ENCODE measurements at regions not wholly inside any gene's neighbourhood (a gene's known extent, or its start where the extent isn't known, plus 50 kb on each side); places are given as distances from the start of the nearest gene placed in this dataset.
A peak's percentile ranks its signal among the peaks of the same experiment; 100 is the strongest.

DNA sequence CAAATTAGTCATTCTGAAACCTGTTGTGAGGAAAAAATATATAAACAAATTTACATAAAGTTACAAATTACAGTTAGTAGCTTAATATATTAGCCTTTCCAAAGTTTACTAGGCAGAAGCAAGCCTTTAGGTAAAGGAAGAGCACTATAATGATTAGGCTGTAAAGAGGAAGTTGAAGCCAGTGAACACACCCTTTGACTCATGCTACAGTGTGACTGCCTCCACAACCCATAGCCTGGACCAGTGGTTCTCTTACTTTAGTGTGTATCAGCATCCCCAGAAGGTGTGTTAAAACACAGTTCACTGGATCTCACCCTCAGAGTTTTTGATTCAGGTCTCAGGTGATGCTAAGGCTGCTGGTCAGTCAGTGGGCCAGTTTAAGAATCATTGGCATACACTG is 91.4 kb upstream of the DEFB112 start:
- Histone ChIP-seq H4K20me1 (ENCODE audit: insufficient read depth) (no peaks in the 10 kb centered on the region), H3K27ac (ENCODE audit: low read depth in 2 of 2, low read length in 1 of 2) (no peak overlapping the region), H3K9ac (no peak overlapping the region), H3K4me2 (no peak overlapping the region), H3K79me2 (ENCODE audit: insufficient read depth) (no peaks in the 10 kb centered on the region), H2AFZ (ENCODE audit: low read depth) (no peak overlapping the region), H3K27me3 (ENCODE audit: insufficient read depth) (no peaks in the 10 kb centered on the region), H3K4me3 (ENCODE audit: low read depth in 2 of 2, low read length in 1 of 2) (no peak overlapping the region), H3K9me2 (no peaks in the 10 kb centered on the region), H3K36me3 (replicated peaks in 1 of 2; ENCODE audit: control insufficient read depth in 1 of 2, insufficient read depth in 2 of 2, low read length in 1 of 2) (no peaks in the 10 kb centered on the region), H3K4me1 (ENCODE audit: control insufficient read depth in 1 of 2, insufficient read depth in 2 of 2, low read depth in 1 of 2, low read length in 1 of 2) (no peaks in the 10 kb centered on the region), H3K9me3 (no peaks in the 10 kb centered on the region), H3F3A (replicated peaks; ENCODE audit: insufficient read depth) (no peaks in the 10 kb centered on the region)
- no peak for DNase-seq
- ChIA-PET POLR2A (no interaction called here), CTCF (interaction anchor here (1.5 kb wide), 1 partner anchor 30 kb away, joined by 3 read pairs; no protein-coding TSS in a partner anchor)
- no peak for TF ChIP-seq POLR2AphosphoS5 (IDR thresholded peaks at IDR 0.05; ENCODE audit: low read depth, low read length)
- TF ChIP-seq JUND (IDR thresholded peaks at IDR 0.05): no peak
- TF ChIP-seq FOXM1 (IDR thresholded peaks at IDR 0.05; ENCODE audit: low read depth): no peak
- TF ChIP-seq, protein P1, sequence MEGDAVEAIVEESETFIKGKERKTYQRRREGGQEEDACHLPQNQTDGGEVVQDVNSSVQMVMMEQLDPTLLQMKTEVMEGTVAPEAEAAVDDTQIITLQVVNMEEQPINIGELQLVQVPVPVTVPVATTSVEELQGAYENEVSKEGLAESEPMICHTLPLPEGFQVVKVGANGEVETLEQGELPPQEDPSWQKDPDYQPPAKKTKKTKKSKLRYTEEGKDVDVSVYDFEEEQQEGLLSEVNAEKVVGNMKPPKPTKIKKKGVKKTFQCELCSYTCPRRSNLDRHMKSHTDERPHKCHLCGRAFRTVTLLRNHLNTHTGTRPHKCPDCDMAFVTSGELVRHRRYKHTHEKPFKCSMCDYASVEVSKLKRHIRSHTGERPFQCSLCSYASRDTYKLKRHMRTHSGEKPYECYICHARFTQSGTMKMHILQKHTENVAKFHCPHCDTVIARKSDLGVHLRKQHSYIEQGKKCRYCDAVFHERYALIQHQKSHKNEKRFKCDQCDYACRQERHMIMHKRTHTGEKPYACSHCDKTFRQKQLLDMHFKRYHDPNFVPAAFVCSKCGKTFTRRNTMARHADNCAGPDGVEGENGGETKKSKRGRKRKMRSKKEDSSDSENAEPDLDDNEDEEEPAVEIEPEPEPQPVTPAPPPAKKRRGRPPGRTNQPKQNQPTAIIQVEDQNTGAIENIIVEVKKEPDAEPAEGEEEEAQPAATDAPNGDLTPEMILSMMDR (IDR thresholded peaks at IDR 0.05): no peak
- TF ChIP-seq, protein P2, sequence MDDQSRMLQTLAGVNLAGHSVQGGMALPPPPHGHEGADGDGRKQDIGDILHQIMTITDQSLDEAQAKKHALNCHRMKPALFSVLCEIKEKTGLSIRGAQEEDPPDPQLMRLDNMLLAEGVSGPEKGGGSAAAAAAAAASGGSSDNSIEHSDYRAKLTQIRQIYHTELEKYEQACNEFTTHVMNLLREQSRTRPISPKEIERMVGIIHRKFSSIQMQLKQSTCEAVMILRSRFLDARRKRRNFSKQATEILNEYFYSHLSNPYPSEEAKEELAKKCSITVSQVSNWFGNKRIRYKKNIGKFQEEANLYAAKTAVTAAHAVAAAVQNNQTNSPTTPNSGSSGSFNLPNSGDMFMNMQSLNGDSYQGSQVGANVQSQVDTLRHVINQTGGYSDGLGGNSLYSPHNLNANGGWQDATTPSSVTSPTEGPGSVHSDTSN (IDR thresholded peaks at IDR 0.05): no peak
- no peak for TF ChIP-seq TEAD4 (IDR thresholded peaks at IDR 0.05; ENCODE audit: borderline replicate concordance, insufficient read depth)
- no peak for TF ChIP-seq YY1 (IDR thresholded peaks at IDR 0.05; ENCODE audit: low read depth)

DNA sequence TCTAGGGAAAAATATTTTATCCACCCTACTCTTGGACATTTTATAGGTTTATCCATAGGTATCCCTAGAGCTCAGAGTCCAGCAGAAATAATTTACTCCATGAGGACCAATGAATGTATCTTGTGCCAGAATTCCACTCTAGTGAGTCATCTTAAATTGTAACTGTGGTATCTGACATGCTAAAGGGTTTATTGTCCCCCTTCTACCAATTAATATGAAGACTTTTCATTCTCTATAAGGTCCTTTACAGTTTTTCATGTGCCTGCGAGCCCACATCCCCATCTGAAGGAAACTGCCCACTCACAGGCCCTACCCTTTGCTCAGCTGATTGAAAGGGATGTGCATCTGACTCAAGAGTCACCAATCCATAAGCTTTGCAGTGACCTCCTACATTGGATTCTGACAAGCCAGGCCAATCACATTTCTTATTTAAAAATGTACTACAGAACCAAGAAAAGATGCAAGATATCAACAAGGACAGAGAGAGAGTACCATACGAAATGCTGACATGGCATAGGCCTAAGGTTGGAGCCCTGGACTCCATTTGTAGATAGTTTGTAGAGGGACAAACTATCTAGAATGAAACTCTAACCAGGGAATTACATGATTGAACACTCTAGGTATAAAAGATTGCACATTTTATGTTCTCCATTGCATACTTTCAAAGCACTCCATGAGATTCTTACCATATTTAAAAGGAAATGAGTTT is 93.4 kb upstream of the DEFB112 start:
- TF ChIP-seq, protein P3, sequence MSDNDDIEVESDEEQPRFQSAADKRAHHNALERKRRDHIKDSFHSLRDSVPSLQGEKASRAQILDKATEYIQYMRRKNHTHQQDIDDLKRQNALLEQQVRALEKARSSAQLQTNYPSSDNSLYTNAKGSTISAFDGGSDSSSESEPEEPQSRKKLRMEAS (IDR thresholded peaks at IDR 0.05; ENCODE audit: low read depth): no peak
- no peak overlapping the region for H3K4me3 ChIP-seq (ENCODE audit: low read depth in 2 of 2, low read length in 1 of 2)
- H3K27ac ChIP-seq (ENCODE audit: low read depth in 2 of 2, low read length in 1 of 2): no peak overlapping the region
- H4K20me1 ChIP-seq (ENCODE audit: insufficient read depth): no peaks in the 10 kb centered on the region
- no peaks in the 10 kb centered on the region for H3K9me2 ChIP-seq
- DNase-seq: no peak
- no peaks in the 10 kb centered on the region for H3K79me2 ChIP-seq (ENCODE audit: insufficient read depth)
- no peaks in the 10 kb centered on the region for H3K9me3 ChIP-seq
- no peaks in the 10 kb centered on the region for H3K36me3 ChIP-seq (replicated peaks in 1 of 2; ENCODE audit: control insufficient read depth in 1 of 2, insufficient read depth in 2 of 2, low read length in 1 of 2)
- no peaks in the 10 kb centered on the region for H3F3A ChIP-seq (replicated peaks; ENCODE audit: insufficient read depth)
- H3K27me3 ChIP-seq (ENCODE audit: insufficient read depth): no peaks in the 10 kb centered on the region
- no peak overlapping the region for H3K9ac ChIP-seq
- H3K4me2 ChIP-seq: no peak overlapping the region
- CTCF ChIA-PET: interaction anchor here (1.0 to 1.3 kb wide), 2 partner anchors 14 to 459 kb away, joined by 3 read pairs; no protein-coding TSS in a partner anchor
- no peaks in the 10 kb centered on the region for H3K4me1 ChIP-seq (ENCODE audit: control insufficient read depth in 1 of 2, insufficient read depth in 2 of 2, low read depth in 1 of 2, low read length in 1 of 2)
- no peak overlapping the region for H2AFZ ChIP-seq (ENCODE audit: low read depth)
- POLR2A ChIA-PET: no interaction called here
- WGBS (ENCODE audit: low lambda C conversion rate): 33% methylated on average over 2 of the region's 2 CpGs

DNA sequence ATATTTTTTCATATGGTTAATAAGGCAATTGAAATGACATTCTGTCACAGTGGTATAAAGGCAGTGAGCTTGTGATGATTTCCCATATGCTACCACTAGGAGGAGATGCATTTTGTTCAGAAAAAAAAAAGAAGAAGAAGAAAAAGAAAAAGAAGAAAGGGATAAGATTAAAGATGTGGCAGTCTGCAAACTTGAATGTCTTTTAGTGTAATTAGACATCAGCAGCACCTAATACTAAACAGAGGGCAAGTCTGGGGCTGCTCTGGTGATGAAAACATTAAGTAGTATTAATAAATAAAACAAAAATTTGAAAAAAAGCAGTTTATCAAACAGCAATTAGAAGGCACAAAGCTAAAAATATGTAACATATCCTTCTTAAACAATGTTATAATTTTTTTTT is 95.4 kb upstream of the DEFB112 start:
- POLR2A ChIA-PET: no interaction called here
- H3K4me2 ChIP-seq: no peak overlapping the region

More for the DNA sequence above, 95.4 kb upstream of the DEFB112 start:
- no peak overlapping the region for H2AFZ ChIP-seq (ENCODE audit: low read depth)
- no peaks in the 10 kb centered on the region for H3K27me3 ChIP-seq (ENCODE audit: insufficient read depth)
- peak; percentile 12 for DNase-seq
- no peak overlapping the region for H3K27ac ChIP-seq (ENCODE audit: low read depth in 2 of 2, low read length in 1 of 2)
- H3F3A ChIP-seq (replicated peaks; ENCODE audit: insufficient read depth): no peaks in the 10 kb centered on the region
- H3K9me2 ChIP-seq: no peaks in the 10 kb centered on the region
- TF ChIP-seq, protein P2 (IDR thresholded peaks at IDR 0.05): no peak
- TF ChIP-seq, protein P4, sequence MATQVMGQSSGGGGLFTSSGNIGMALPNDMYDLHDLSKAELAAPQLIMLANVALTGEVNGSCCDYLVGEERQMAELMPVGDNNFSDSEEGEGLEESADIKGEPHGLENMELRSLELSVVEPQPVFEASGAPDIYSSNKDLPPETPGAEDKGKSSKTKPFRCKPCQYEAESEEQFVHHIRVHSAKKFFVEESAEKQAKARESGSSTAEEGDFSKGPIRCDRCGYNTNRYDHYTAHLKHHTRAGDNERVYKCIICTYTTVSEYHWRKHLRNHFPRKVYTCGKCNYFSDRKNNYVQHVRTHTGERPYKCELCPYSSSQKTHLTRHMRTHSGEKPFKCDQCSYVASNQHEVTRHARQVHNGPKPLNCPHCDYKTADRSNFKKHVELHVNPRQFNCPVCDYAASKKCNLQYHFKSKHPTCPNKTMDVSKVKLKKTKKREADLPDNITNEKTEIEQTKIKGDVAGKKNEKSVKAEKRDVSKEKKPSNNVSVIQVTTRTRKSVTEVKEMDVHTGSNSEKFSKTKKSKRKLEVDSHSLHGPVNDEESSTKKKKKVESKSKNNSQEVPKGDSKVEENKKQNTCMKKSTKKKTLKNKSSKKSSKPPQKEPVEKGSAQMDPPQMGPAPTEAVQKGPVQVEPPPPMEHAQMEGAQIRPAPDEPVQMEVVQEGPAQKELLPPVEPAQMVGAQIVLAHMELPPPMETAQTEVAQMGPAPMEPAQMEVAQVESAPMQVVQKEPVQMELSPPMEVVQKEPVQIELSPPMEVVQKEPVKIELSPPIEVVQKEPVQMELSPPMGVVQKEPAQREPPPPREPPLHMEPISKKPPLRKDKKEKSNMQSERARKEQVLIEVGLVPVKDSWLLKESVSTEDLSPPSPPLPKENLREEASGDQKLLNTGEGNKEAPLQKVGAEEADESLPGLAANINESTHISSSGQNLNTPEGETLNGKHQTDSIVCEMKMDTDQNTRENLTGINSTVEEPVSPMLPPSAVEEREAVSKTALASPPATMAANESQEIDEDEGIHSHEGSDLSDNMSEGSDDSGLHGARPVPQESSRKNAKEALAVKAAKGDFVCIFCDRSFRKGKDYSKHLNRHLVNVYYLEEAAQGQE (IDR thresholded peaks at IDR 0.05; ENCODE audit: low read depth, low read length): no peak
- TF ChIP-seq, protein P1 (IDR thresholded peaks at IDR 0.05): peak; percentile 69
- TF ChIP-seq SMC3 (IDR thresholded peaks at IDR 0.05; ENCODE audit: low read depth, low read length): no peak
- no peak overlapping the region for H3K9ac ChIP-seq
- H3K4me1 ChIP-seq (ENCODE audit: control insufficient read depth in 1 of 2, insufficient read depth in 2 of 2, low read depth in 1 of 2, low read length in 1 of 2): no peaks in the 10 kb centered on the region
- no peaks in the 10 kb centered on the region for H4K20me1 ChIP-seq (ENCODE audit: insufficient read depth)
- no peaks in the 10 kb centered on the region for H3K79me2 ChIP-seq (ENCODE audit: insufficient read depth)
- no peaks in the 10 kb centered on the region for H3K36me3 ChIP-seq (replicated peaks in 1 of 2; ENCODE audit: control insufficient read depth in 1 of 2, insufficient read depth in 2 of 2, low read length in 1 of 2)
- no peaks in the 10 kb centered on the region for H3K9me3 ChIP-seq
- CTCF ChIA-PET: interaction anchor here (0.7 to 2.3 kb wide), 18 partner anchors 9 to 1924 kb away, joined by 3 to 19 read pairs (median 4); no protein-coding TSS in a partner anchor
- peak overlapping the region in 1 of 2 experiments; percentile 26; a peak in 1 of 4 replicates for H3K4me3 ChIP-seq (ENCODE audit: low read depth in 2 of 2, low read length in 1 of 2)
